Naive thymus-derived CD4-positive, alpha-beta T cell (primary cell): ENCODE measurements at regions not wholly inside any gene's neighbourhood (a gene's known extent, or its start where the extent isn't known, plus 50 kb on each side); places are given as distances from the start of the nearest gene placed in this dataset.

Source experiments
- ATAC-seq: fragments of 150-1000 bp; cut with Tn5 transposase; 2 replicates; pipeline ENCODE4 v1.10.0; 2021; ENCODE audit warnings: mild to moderate bottlenecking, moderate library complexity
- CTCF ChIA-PET: fragments of 350-600 bp; sonication (Branson Sonifier 250); formaldehyde crosslinking; loops from one replicate; lab custom pipeline; 2021; ENCODE audit warnings: antibody characterized with exemption; lab: Charles Lee
- POLR2A ChIA-PET: fragments of 350-600 bp; sonication (Branson Sonifier 250); formaldehyde crosslinking; loops from one replicate; lab custom pipeline; 2021; ENCODE audit warnings: antibody characterized with exemption, inconsistent platforms; lab: Charles Lee
- DNase-seq, 9 donors: peaks; one replicate each; pipeline versions ENCODE4 v3.0.0 to v3.0.0-alpha.2; 2020 to 2022; ENCODE audit warnings: mixed read lengths in 1 of 9
- H3K27ac ChIP-seq: one replicate; pipeline ENCODE4 v1.7.0; 2013; ENCODE audit warnings: mild to moderate bottlenecking, low read depth, low read length, moderate library complexity
- H3K27me3 ChIP-seq, 2 donors: one replicate each; pipeline ENCODE4 v1.7.0; 2013; ENCODE audit warnings: low read length in 2 of 2, mild to moderate bottlenecking in 2 of 2, moderate library complexity in 2 of 2; ENCODE audit not compliant: control insufficient read depth in 2 of 2, insufficient read depth in 2 of 2
- H3K36me3 ChIP-seq, 3 experiments: 1 replicate in 2 of 3; 2 replicates in 1 of 3; pipeline ENCODE4 v1.7.0; 2013; ENCODE audit warnings: low read length in 3 of 3, mild to moderate bottlenecking in 3 of 3, moderate library complexity in 1 of 3; ENCODE audit not compliant: insufficient read depth in 3 of 3, control insufficient read depth in 2 of 3
- H3K4me1 ChIP-seq, 2 donors: one replicate each; pipeline ENCODE4 v1.7.0; 2013; ENCODE audit warnings: low read length in 2 of 2, mild to moderate bottlenecking in 2 of 2, moderate library complexity in 1 of 2; ENCODE audit not compliant: control insufficient read depth in 2 of 2, insufficient read depth in 2 of 2
- H3K4me3 ChIP-seq: 2 replicates; pipeline ENCODE4 v1.7.0; 2013; ENCODE audit warnings: mild to moderate bottlenecking, low read length
- H3K9me3 ChIP-seq, 3 experiments: 1 replicate in 2 of 3; 2 replicates in 1 of 3; pipeline ENCODE4 v1.7.0; 2013; ENCODE audit warnings: low read length in 3 of 3; ENCODE audit not compliant: control insufficient read depth in 2 of 3
- H3K27ac Mint-ChIP-seq, 9 donors: one replicate each; pipeline ENCODE4 v1.8.0; 2020 to 2022; ENCODE audit warnings: mixed read lengths in 9 of 9, mild to moderate bottlenecking in 8 of 9, moderate library complexity in 5 of 9, inconsistent platforms in 2 of 9
- H3K27me3 Mint-ChIP-seq, 5 donors: one replicate each; pipeline ENCODE4 v1.8.0; 2021 to 2022; ENCODE audit warnings: mixed read lengths in 5 of 5, mild to moderate bottlenecking in 1 of 5
- H3K36me3 Mint-ChIP-seq, 5 donors: one replicate each; pipeline ENCODE4 v1.8.0; 2020 to 2022; ENCODE audit warnings: mixed read lengths in 5 of 5, mild to moderate bottlenecking in 3 of 5, inconsistent platforms in 1 of 5
- H3K4me1 Mint-ChIP-seq, 7 donors: one replicate each; pipeline ENCODE4 v1.8.0; 2020 to 2022; ENCODE audit warnings: mixed read lengths in 7 of 7, mild to moderate bottlenecking in 3 of 7, inconsistent platforms in 1 of 7
- H3K4me3 Mint-ChIP-seq, 10 donors: one replicate each; pipeline ENCODE4 v1.8.0; 2020 to 2022; ENCODE audit warnings: mild to moderate bottlenecking in 10 of 10, mixed read lengths in 10 of 10, moderate library complexity in 6 of 10, inconsistent platforms in 2 of 10
- H3K9me3 Mint-ChIP-seq, 11 donors: one replicate each; pipeline ENCODE4 v1.8.0; 2020 to 2022; ENCODE audit warnings: mixed read lengths in 11 of 11, mild to moderate bottlenecking in 4 of 11, inconsistent platforms in 1 of 11, moderate library complexity in 1 of 11
- intact Hi-C, 2 donors: fragments of 100-400 bp; cut with micrococcal nuclease; formaldehyde crosslinking; loops; one replicate each; pipeline ENCODE4 v1.15.1; 2023

GRCh38 chr5:124277767-124278545 is 468.5 kb downstream of the ZNF608 start:
- Histone ChIP-seq H3K36me3 (no peaks in the 10 kb centered on the region), H3K27me3 (no peaks in the 10 kb centered on the region), H3K4me1 (no peaks in the 10 kb centered on the region), H3K4me3 (no peak overlapping the region), H3K27ac (no peak overlapping the region), H3K9me3 (no peaks in the 10 kb centered on the region)
- POLR2A ChIA-PET, result no interaction called here
- Mint-ChIP-seq H3K9me3 (peaks cover 0 to 3% (median 0%) of the 10 kb centered on the region in 11 donors), H3K4me1 (peaks cover 0 to 3% (median 0%) of the 10 kb centered on the region in 7 donors), H3K4me3 (no peak overlapping the region), H3K36me3 (no peaks in the 10 kb centered on the region), H3K27me3 (no peaks in the 10 kb centered on the region), H3K27ac (no peak overlapping the region)
- DNase-seq, result no peak
- CTCF ChIA-PET, result no interaction called here
- intact Hi-C loops, result no loop called here
- ATAC-seq, result no peak

- no peak overlapping the region for H3K4me3 ChIP-seq
- ChIA-PET CTCF (no interaction called here), POLR2A (no interaction called here)
- no peaks in the 10 kb centered on the region for H3K27me3 Mint-ChIP-seq
- H3K4me1 Mint-ChIP-seq, result peaks cover 0 to 3% (median 0%) of the 10 kb centered on the region in 7 donors
- ATAC-seq, result no peak
- H3K4me3 Mint-ChIP-seq, result no peak overlapping the region
- H3K36me3 Mint-ChIP-seq, result no peaks in the 10 kb centered on the region
- H3K9me3 Mint-ChIP-seq, result peaks cover 0 to 4% (median 0%) of the 10 kb centered on the region in 11 donors
- intact Hi-C loops, result no loop called here
- no peaks in the 10 kb centered on the region for H3K27me3 ChIP-seq
- DNase-seq, result no peak
- no peaks in the 10 kb centered on the region for H3K4me1 ChIP-seq
- no peak overlapping the region for H3K27ac ChIP-seq
- no peak overlapping the region for H3K27ac Mint-ChIP-seq
- no peaks in the 10 kb centered on the region for H3K36me3 ChIP-seq
- no peaks in the 10 kb centered on the region for H3K9me3 ChIP-seq
Observed at GRCh38 chr5:124276166-124276565, 470.3 kb downstream of the ZNF608 start.

GRCh38 chr5:124274949-124275348 is 471.5 kb downstream of the ZNF608 start:
- no peak overlapping the region for H3K4me3 Mint-ChIP-seq
- H3K27ac Mint-ChIP-seq, result no peak overlapping the region
- POLR2A ChIA-PET, result no interaction called here

GRCh38 chr5:124264499-124264898 is 481.9 kb downstream of the ZNF608 start:
- Mint-ChIP-seq H3K4me3 (no peak overlapping the region), H3K4me1 (no peaks in the 10 kb centered on the region), H3K9me3 (peaks cover 0 to 4% (median 0%) of the 10 kb centered on the region in 11 donors), H3K36me3 (no peaks in the 10 kb centered on the region), H3K27me3 (no peaks in the 10 kb centered on the region), H3K27ac (no peak overlapping the region)
- Histone ChIP-seq H3K36me3 (no peaks in the 10 kb centered on the region), H3K4me3 (no peak overlapping the region), H3K27me3 (no peaks in the 10 kb centered on the region), H3K4me1 (no peaks in the 10 kb centered on the region), H3K27ac (no peak overlapping the region), H3K9me3 (no peaks in the 10 kb centered on the region)
- intact Hi-C loops, result no loop called here
- no peak for DNase-seq
- ATAC-seq, result no peak
- ChIA-PET CTCF (no interaction called here), POLR2A (no interaction called here)

More at GRCh38 chr5:124274949-124275348, 471.5 kb downstream of the ZNF608 start:
- Mint-ChIP-seq H3K27me3 (no peaks in the 10 kb centered on the region), H3K36me3 (no peaks in the 10 kb centered on the region), H3K9me3 (peaks cover 0 to 4% (median 0%) of the 10 kb centered on the region in 11 donors), H3K4me1 (peaks cover 0 to 3% (median 0%) of the 10 kb centered on the region in 7 donors)
- H3K4me1 ChIP-seq, result no peaks in the 10 kb centered on the region
- no peak for ATAC-seq
- H3K9me3 ChIP-seq, result no peaks in the 10 kb centered on the region
- intact Hi-C loops, result no loop called here
- no peak overlapping the region for H3K27ac ChIP-seq
- DNase-seq, result no peak
- CTCF ChIA-PET, result no interaction called here
- no peaks in the 10 kb centered on the region for H3K36me3 ChIP-seq
- H3K4me3 ChIP-seq, result no peak overlapping the region
- H3K27me3 ChIP-seq, result no peaks in the 10 kb centered on the region

GRCh38 chr5:124263680-124264491 is 482.6 kb downstream of the ZNF608 start:
- Mint-ChIP-seq H3K27ac (no peak overlapping the region), H3K9me3 (peaks cover 0 to 7% (median 0%) of the 10 kb centered on the region in 11 donors), H3K4me1 (no peaks in the 10 kb centered on the region), H3K36me3 (no peaks in the 10 kb centered on the region), H3K4me3 (no peak overlapping the region), H3K27me3 (no peaks in the 10 kb centered on the region)
- intact Hi-C loops, result no loop called here
- ATAC-seq (no peak), DNase-seq (no peak)
- ChIA-PET POLR2A (no interaction called here), CTCF (no interaction called here)
- Histone ChIP-seq H3K27ac (no peak overlapping the region), H3K9me3 (no peaks in the 10 kb centered on the region), H3K4me3 (no peak overlapping the region), H3K36me3 (no peaks in the 10 kb centered on the region), H3K27me3 (no peaks in the 10 kb centered on the region), H3K4me1 (no peaks in the 10 kb centered on the region)

GRCh38 chr5:124262991-124263571 is 483.4 kb downstream of the ZNF608 start:
- Mint-ChIP-seq H3K4me1 (no peaks in the 10 kb centered on the region), H3K36me3 (no peaks in the 10 kb centered on the region), H3K27me3 (no peaks in the 10 kb centered on the region), H3K4me3 (no peak overlapping the region), H3K9me3 (peaks cover 0 to 8% (median 0%) of the 10 kb centered on the region in 11 donors), H3K27ac (no peak overlapping the region)
- ATAC-seq (no peak), DNase-seq (no peak)
- ChIA-PET POLR2A (no interaction called here), CTCF (no interaction called here)
- H3K4me1 ChIP-seq, result no peaks in the 10 kb centered on the region
- intact Hi-C loops, result no loop called here
- no peak overlapping the region for H3K27ac ChIP-seq
- no peaks in the 10 kb centered on the region for H3K27me3 ChIP-seq
- H3K4me3 ChIP-seq, result no peak overlapping the region
- no peaks in the 10 kb centered on the region for H3K9me3 ChIP-seq
- H3K36me3 ChIP-seq, result no peaks in the 10 kb centered on the region
